ENCODE measurements at regions not wholly inside any gene's neighbourhood (a gene's known extent, or its start where the extent isn't known, plus 50 kb on each side); places are given as distances from the start of the nearest gene placed in this dataset.

GRCh38 chr15:95804484-95804883, 526.0 kb upstream of the NR2F2 start:
- Histone ChIP-seq H3K4me3 (ENCODE audit: low read length) (no peak overlapping the region), H3K9me2 (replicated peaks; ENCODE audit: control insufficient read depth, low read length) (no peaks in the 10 kb centered on the region), H3K36me3 (ENCODE audit: control insufficient read depth, low read length) (no peaks in the 10 kb centered on the region), H3K79me2 (ENCODE audit: control insufficient read depth, low read length) (no peaks in the 10 kb centered on the region), H4K20me1 (ENCODE audit: control insufficient read depth, insufficient read depth, low read depth, low read length) (no peaks in the 10 kb centered on the region), H3K4me2 (ENCODE audit: low read length) (no peak overlapping the region), H3K9me3 (ENCODE audit: control insufficient read depth, insufficient read depth, low read length) (no peaks in the 10 kb centered on the region), H3F3A (ENCODE audit: control insufficient read depth, insufficient read depth) (no peaks in the 10 kb centered on the region), H3K27ac (ENCODE audit: low read depth, low read length) (no peak overlapping the region), H3K4me1 (ENCODE audit: control insufficient read depth, low read length) (no peaks in the 10 kb centered on the region), H3K27me3 (ENCODE audit: control insufficient read depth, low read length) (no peaks in the 10 kb centered on the region)
- TF ChIP-seq CTCF (IDR thresholded peaks at IDR 0.05; ENCODE audit: low read depth, low read length, poor library complexity, severe bottlenecking) (no peak), EZH2phosphoT487 (IDR thresholded peaks at IDR 0.05; ENCODE audit: borderline replicate concordance, low read length) (no peak)

- Histone ChIP-seq H3K36me3 (ENCODE audit: control insufficient read depth, low read length) (no peaks in the 10 kb centered on the region), H3K27ac (ENCODE audit: low read depth, low read length) (no peak overlapping the region), H3K4me2 (ENCODE audit: low read length) (no peak overlapping the region), H3F3A (ENCODE audit: control insufficient read depth, insufficient read depth) (no peaks in the 10 kb centered on the region), H3K4me1 (ENCODE audit: control insufficient read depth, low read length) (no peaks in the 10 kb centered on the region), H3K27me3 (ENCODE audit: control insufficient read depth, low read length) (no peaks in the 10 kb centered on the region), H3K79me2 (ENCODE audit: control insufficient read depth, low read length) (no peaks in the 10 kb centered on the region), H3K9me3 (ENCODE audit: control insufficient read depth, insufficient read depth, low read length) (no peaks in the 10 kb centered on the region; the same call in 1 of the 2 replicates), H3K9me2 (replicated peaks; ENCODE audit: control insufficient read depth, low read length) (no peaks in the 10 kb centered on the region), H3K4me3 (ENCODE audit: low read length) (no peak overlapping the region), H4K20me1 (ENCODE audit: control insufficient read depth, insufficient read depth, low read depth, low read length) (no peaks in the 10 kb centered on the region)
- TF ChIP-seq EZH2phosphoT487 (IDR thresholded peaks at IDR 0.05; ENCODE audit: borderline replicate concordance, low read length), result no peak
- no peak for TF ChIP-seq CTCF (IDR thresholded peaks at IDR 0.05; ENCODE audit: low read depth, low read length, poor library complexity, severe bottlenecking)
Observed at GRCh38 chr15:95812491-95812890, 518.0 kb upstream of the NR2F2 start.

- Histone ChIP-seq H4K20me1 (ENCODE audit: control insufficient read depth, insufficient read depth, low read depth, low read length) (no peaks in the 10 kb centered on the region), H3K27ac (ENCODE audit: low read depth, low read length) (no peak overlapping the region), H3K79me2 (ENCODE audit: control insufficient read depth, low read length) (no peaks in the 10 kb centered on the region), H3F3A (ENCODE audit: control insufficient read depth, insufficient read depth) (no peaks in the 10 kb centered on the region), H3K4me3 (ENCODE audit: low read length) (no peak overlapping the region), H3K9me3 (ENCODE audit: control insufficient read depth, insufficient read depth, low read length) (no peaks in the 10 kb centered on the region; the same call in 1 of the 2 replicates), H3K4me2 (ENCODE audit: low read length) (no peak overlapping the region), H3K9me2 (replicated peaks; ENCODE audit: control insufficient read depth, low read length) (no peaks in the 10 kb centered on the region), H3K4me1 (ENCODE audit: control insufficient read depth, low read length) (no peaks in the 10 kb centered on the region), H3K27me3 (ENCODE audit: control insufficient read depth, low read length) (no peaks in the 10 kb centered on the region), H3K36me3 (ENCODE audit: control insufficient read depth, low read length) (no peaks in the 10 kb centered on the region)
- TF ChIP-seq CTCF (IDR thresholded peaks at IDR 0.05; ENCODE audit: low read depth, low read length, poor library complexity, severe bottlenecking), result no peak
- no peak for TF ChIP-seq EZH2phosphoT487 (IDR thresholded peaks at IDR 0.05; ENCODE audit: borderline replicate concordance, low read length)
Observed at GRCh38 chr15:95814908-95815307, 515.6 kb upstream of the NR2F2 start.

DNA sequence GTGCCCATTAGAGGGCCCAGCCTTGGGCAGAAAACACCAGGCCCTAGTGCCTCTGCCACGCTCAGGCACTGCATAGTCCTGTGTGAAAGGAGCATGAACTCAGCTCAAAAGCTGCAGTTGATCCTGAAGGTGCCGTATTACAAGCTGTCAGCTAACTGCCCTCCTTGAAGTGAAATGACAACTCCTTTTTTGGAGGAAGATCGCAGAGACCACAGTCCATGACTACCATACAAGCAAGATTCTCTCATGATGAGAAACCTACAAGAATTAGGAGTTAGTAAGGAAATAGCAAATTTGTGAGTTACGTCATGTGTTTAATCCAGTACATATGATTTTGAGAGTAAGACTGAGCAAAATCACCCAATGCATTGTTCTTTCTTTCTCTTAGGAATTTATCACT, 513.9 kb upstream of the NR2F2 start:
- TF ChIP-seq EZH2phosphoT487 (IDR thresholded peaks at IDR 0.05; ENCODE audit: borderline replicate concordance, low read length), result no peak
- TF ChIP-seq CTCF (IDR thresholded peaks at IDR 0.05; ENCODE audit: low read depth, low read length, poor library complexity, severe bottlenecking), result no peak
- Histone ChIP-seq H3K79me2 (ENCODE audit: control insufficient read depth, low read length) (no peaks in the 10 kb centered on the region), H3K9me3 (ENCODE audit: control insufficient read depth, insufficient read depth, low read length) (no peaks in the 10 kb centered on the region; the same call in 1 of the 2 replicates), H3K4me1 (ENCODE audit: control insufficient read depth, low read length) (no peaks in the 10 kb centered on the region), H3K4me3 (ENCODE audit: low read length) (no peak overlapping the region), H3K4me2 (ENCODE audit: low read length) (no peak overlapping the region), H4K20me1 (ENCODE audit: control insufficient read depth, insufficient read depth, low read depth, low read length) (no peaks in the 10 kb centered on the region), H3K27me3 (ENCODE audit: control insufficient read depth, low read length) (no peaks in the 10 kb centered on the region), H3K27ac (ENCODE audit: low read depth, low read length) (no peak overlapping the region), H3F3A (ENCODE audit: control insufficient read depth, insufficient read depth) (no peaks in the 10 kb centered on the region), H3K9me2 (replicated peaks; ENCODE audit: control insufficient read depth, low read length) (no peaks in the 10 kb centered on the region), H3K36me3 (ENCODE audit: control insufficient read depth, low read length) (no peaks in the 10 kb centered on the region)

All from DOHH2 (cell line).